ENCODE measurements at regions not wholly inside any gene's neighbourhood (a gene's known extent, or its start where the extent isn't known, plus 50 kb on each side); places are given as distances from the start of the nearest gene placed in this dataset.

DNA sequence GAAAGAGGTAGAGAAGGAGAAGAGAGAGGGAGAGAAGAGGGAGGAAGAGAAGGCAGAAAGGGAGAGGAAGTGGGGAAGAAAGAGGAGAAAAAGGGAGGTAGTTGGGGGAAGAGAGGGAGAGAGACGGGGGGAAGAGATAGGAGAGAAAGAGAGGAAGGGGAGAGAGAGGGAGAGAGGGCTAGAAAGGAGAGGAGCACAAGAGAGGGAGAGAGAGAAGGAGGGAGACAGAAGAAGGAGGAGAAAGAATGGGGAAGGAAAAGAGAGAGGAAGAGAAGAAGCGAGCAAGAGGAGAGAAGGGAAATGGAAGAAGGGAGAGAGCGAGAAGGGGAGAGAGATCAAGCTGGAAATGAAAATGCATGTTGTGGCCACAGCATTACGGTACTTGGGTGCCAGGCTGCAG is 1368.4 kb upstream of the TMEM132C start:
- no peaks in the 10 kb centered on the region for H3K9me3 ChIP-seq (ENCODE audit: control insufficient read depth in 2 of 2, insufficient read depth in 1 of 2, low read length in 1 of 2)
- no peak for DNase-seq (ENCODE audit: low read depth in 6 of 9, low spot score in 9 of 9)
- 59% methylated on average over 4 of the region's 4 CpGs for whole genome bisulfite sequencing
- H3K27ac ChIP-seq (ENCODE audit: low read depth in 1 of 2, low read length in 1 of 2), result no peak overlapping the region
- H3K36me3 ChIP-seq (ENCODE audit: control insufficient read depth in 2 of 2, insufficient read depth in 2 of 2, low read length in 1 of 2), result no peaks in the 10 kb centered on the region
- H3K4me3 ChIP-seq (ENCODE audit: low read length in 2 of 2), result no peak overlapping the region
- no peaks in the 10 kb centered on the region for H3K27me3 ChIP-seq (ENCODE audit: control insufficient read depth in 2 of 2, insufficient read depth in 1 of 2, low read length in 1 of 2)
- H3K4me1 ChIP-seq (ENCODE audit: control insufficient read depth in 2 of 2, insufficient read depth in 2 of 2, low read length in 2 of 2), result no peaks in the 10 kb centered on the region

DNA sequence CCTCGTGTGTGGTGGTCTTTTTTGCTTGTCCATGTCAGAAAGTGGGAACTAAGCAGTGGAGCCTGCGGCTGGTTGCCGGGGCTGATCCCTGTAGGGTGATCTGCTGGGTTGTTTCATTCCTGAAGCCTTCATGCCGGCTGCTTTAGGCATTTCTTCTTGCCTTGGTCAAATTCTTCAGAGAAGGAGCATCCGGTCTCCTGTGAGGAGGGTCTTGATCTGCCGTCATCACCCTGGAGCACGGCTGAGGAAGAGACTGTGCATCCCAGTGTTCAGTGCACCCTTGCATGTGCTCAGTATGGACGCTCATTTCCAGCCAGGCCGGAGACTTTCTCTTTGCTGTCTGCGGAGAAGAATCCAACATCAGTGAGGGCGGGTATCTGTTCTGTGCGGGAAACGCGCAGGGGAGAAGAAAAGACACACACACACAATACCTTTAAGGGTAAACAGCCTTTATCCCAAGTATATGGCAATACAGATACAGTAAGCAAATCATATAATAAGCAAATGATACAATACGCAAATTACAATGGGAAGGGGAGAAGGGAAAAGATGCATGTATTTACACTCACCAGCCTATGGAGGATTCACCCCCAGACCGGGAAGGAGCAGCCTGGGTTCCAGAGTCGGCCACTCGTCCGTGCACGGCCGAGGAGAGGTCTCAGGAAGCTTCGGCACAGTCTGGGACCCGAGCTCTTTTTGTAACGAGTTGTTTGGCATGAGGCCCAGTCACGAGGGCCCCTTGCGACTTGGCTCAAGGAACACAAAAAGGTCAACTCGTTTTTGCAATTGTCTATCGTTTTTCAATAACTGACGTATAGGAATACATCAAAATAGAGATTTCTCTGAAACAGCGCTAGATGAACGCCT is 1366.8 kb upstream of the TMEM132C start:
- H3K27me3 ChIP-seq (ENCODE audit: control insufficient read depth in 2 of 2, insufficient read depth in 1 of 2, low read length in 1 of 2), result no peaks in the 10 kb centered on the region
- no peaks in the 10 kb centered on the region for H3K36me3 ChIP-seq (ENCODE audit: control insufficient read depth in 2 of 2, insufficient read depth in 2 of 2, low read length in 1 of 2)
- H3K27ac ChIP-seq (ENCODE audit: low read depth in 1 of 2, low read length in 1 of 2), result no peak overlapping the region
- DNase-seq (ENCODE audit: low read depth in 6 of 9, low spot score in 9 of 9), result no peak
- H3K4me3 ChIP-seq (ENCODE audit: low read length in 2 of 2), result no peak overlapping the region
- no peaks in the 10 kb centered on the region for H3K4me1 ChIP-seq (ENCODE audit: control insufficient read depth in 2 of 2, insufficient read depth in 2 of 2, low read length in 2 of 2)
- H3K9me3 ChIP-seq (ENCODE audit: control insufficient read depth in 2 of 2, insufficient read depth in 1 of 2, low read length in 1 of 2), result no peaks in the 10 kb centered on the region
- WGBS, result 87% methylated on average over 31 of the region's 31 CpGs

DNA sequence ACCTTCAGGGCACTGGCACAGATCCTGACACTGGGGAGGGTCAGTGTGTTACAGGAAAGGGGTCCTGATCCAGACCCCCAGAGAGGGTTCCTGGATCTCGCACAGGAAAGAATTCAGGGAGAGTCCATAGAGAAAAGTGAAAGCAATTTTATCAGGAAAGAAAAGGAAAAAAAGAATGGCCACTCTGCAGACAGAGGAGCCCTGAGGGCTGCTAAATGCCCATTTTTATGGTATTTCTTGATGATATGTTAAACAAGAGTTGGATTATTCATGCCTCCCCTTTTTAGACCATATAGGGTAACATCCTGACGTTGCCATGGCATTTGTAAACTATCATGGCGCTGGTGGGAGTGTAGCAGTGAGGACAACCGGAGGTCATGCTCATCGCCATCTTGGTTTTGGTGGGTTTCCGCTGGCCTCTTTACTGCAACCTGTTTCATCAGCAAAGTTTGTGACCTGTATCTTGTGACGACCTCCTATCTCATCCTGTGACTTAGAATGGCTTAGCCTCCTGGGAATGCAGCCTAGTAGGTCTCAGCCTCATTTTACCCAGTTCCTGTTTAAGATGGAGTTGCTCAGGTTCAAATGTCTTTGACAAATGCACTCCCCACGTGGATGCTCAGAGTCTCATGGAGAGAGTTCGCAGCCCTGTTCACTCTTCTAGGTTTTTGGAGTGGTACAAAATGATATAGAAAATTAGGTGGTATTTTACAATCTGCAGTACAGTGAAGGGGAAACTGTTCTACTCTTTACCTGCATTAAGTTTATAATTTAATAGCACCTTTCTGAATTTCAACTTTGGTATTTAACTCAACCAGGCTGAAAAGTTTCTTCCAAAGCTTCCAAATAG is 1363.7 kb upstream of the TMEM132C start:
- H3K27ac ChIP-seq (ENCODE audit: low read depth in 1 of 2, low read length in 1 of 2), result no peak overlapping the region
- H3K4me3 ChIP-seq (ENCODE audit: low read length in 2 of 2), result no peak overlapping the region
- H3K9me3 ChIP-seq (ENCODE audit: control insufficient read depth in 2 of 2, insufficient read depth in 1 of 2, low read length in 1 of 2), result no peaks in the 10 kb centered on the region
- H3K27me3 ChIP-seq (ENCODE audit: control insufficient read depth in 2 of 2, insufficient read depth in 1 of 2, low read length in 1 of 2), result no peaks in the 10 kb centered on the region
- H3K4me1 ChIP-seq (ENCODE audit: control insufficient read depth in 2 of 2, insufficient read depth in 2 of 2, low read length in 2 of 2), result no peaks in the 10 kb centered on the region
- DNase-seq (ENCODE audit: low read depth in 6 of 9, low spot score in 9 of 9), result no peak
- H3K36me3 ChIP-seq (ENCODE audit: control insufficient read depth in 2 of 2, insufficient read depth in 2 of 2, low read length in 1 of 2), result no peaks in the 10 kb centered on the region
- 75% methylated on average over 9 of the region's 9 CpGs for WGBS

GRCh38 chr12:126905752-126906151 is 1361.2 kb upstream of the TMEM132C start:
- Histone ChIP-seq H3K27ac (ENCODE audit: low read depth in 1 of 2, low read length in 1 of 2) (no peak overlapping the region), H3K9me3 (ENCODE audit: control insufficient read depth in 2 of 2, insufficient read depth in 1 of 2, low read length in 1 of 2) (no peaks in the 10 kb centered on the region), H3K4me3 (ENCODE audit: low read length in 2 of 2) (no peak overlapping the region), H3K4me1 (ENCODE audit: control insufficient read depth in 2 of 2, insufficient read depth in 2 of 2, low read length in 2 of 2) (no peaks in the 10 kb centered on the region), H3K27me3 (ENCODE audit: control insufficient read depth in 2 of 2, insufficient read depth in 1 of 2, low read length in 1 of 2) (no peaks in the 10 kb centered on the region), H3K36me3 (ENCODE audit: control insufficient read depth in 2 of 2, insufficient read depth in 2 of 2, low read length in 1 of 2) (no peaks in the 10 kb centered on the region)
- DNase-seq (ENCODE audit: low read depth in 6 of 9, low spot score in 9 of 9), result no peak
- WGBS, result 98% methylated on average over 2 of the region's 2 CpGs

DNA sequence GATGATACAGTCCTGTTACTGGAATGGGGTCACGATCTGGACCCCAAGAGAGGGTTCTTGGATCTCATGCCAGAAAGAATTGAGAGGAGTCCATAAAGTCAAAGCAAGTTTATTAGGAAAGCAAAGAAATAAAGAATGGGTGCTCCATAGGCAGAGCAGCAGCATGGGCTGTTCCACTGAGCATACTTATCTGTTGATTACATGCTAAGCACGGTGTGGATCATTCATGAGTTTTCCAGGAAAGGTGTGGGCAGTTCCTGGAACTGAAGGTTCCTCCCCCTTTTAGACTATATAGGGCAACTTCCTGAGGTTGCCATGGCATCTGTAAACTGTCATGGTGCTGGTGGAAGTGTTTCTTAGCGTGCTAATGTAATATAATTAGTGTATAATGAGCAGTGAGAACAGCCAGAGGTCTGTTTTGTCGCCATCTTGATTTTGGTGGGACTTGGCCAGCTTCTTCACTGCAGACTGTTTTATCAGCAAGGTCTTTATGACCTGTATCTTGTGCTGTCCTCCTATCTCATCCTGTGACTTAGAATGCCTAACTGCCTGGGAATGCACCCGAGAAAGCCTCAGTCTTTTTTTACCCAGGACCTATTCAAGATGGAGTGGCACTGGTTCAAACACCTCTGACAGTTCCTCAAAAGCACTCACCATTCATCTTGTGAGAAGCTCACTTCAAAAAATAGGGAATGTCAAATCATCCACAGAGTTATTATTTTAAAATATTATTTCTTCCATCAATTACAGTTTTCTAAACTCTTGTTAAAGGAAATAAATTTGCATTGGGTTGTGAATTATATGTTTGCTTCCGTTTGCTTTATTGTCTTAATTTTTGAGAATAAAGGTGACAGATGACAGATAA is 1358.8 kb upstream of the TMEM132C start:
- 78% methylated on average over 6 of the region's 6 CpGs for WGBS
- Histone ChIP-seq H3K4me1 (ENCODE audit: control insufficient read depth in 2 of 2, insufficient read depth in 2 of 2, low read length in 2 of 2) (no peaks in the 10 kb centered on the region), H3K9me3 (ENCODE audit: control insufficient read depth in 2 of 2, insufficient read depth in 1 of 2, low read length in 1 of 2) (no peaks in the 10 kb centered on the region), H3K27me3 (ENCODE audit: control insufficient read depth in 2 of 2, insufficient read depth in 1 of 2, low read length in 1 of 2) (no peaks in the 10 kb centered on the region), H3K4me3 (ENCODE audit: low read length in 2 of 2) (no peak overlapping the region), H3K27ac (ENCODE audit: low read depth in 1 of 2, low read length in 1 of 2) (no peak overlapping the region), H3K36me3 (ENCODE audit: control insufficient read depth in 2 of 2, insufficient read depth in 2 of 2, low read length in 1 of 2) (no peaks in the 10 kb centered on the region)
- no peak for DNase-seq (ENCODE audit: low read depth in 6 of 9, low spot score in 9 of 9)

- H3K9me3 ChIP-seq (ENCODE audit: control insufficient read depth in 2 of 2, insufficient read depth in 1 of 2, low read length in 1 of 2), result no peaks in the 10 kb centered on the region
- H3K4me3 ChIP-seq (ENCODE audit: low read length in 2 of 2), result no peak overlapping the region
- DNase-seq (ENCODE audit: low read depth in 6 of 9, low spot score in 9 of 9), result no peak
- no peak overlapping the region for H3K27ac ChIP-seq (ENCODE audit: low read depth in 1 of 2, low read length in 1 of 2)
- H3K36me3 ChIP-seq (ENCODE audit: control insufficient read depth in 2 of 2, insufficient read depth in 2 of 2, low read length in 1 of 2), result no peaks in the 10 kb centered on the region
- H3K27me3 ChIP-seq (ENCODE audit: control insufficient read depth in 2 of 2, insufficient read depth in 1 of 2, low read length in 1 of 2), result no peaks in the 10 kb centered on the region
- H3K4me1 ChIP-seq (ENCODE audit: control insufficient read depth in 2 of 2, insufficient read depth in 2 of 2, low read length in 2 of 2), result no peaks in the 10 kb centered on the region
- 69% methylated on average over 3 of the region's 3 CpGs for WGBS
Measured at GRCh38 chr12:126908765-126909142, 1358.2 kb upstream of the TMEM132C start.

DNA sequence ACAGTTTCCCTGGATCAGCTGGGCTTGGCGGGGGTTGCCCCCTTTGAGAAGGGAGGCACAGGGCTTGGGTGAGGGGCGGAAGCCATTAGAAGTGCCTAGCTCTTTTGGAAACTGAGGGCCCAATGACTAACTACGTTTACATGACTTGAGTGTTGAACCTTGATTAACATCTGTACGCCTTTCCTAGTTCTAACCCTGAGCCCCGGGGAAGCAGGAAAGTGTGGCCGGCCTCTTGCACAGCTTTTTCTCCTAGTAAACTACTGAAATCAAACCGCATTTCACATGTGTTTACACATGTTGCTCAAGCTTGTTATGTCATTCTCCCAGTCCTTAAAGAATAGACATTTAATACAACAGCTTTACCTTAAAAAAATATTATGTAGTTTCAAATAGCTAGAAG is 1356.4 kb upstream of the TMEM132C start:
- Histone ChIP-seq H3K9me3 (ENCODE audit: control insufficient read depth in 2 of 2, insufficient read depth in 1 of 2, low read length in 1 of 2) (no peaks in the 10 kb centered on the region), H3K4me3 (ENCODE audit: low read length in 2 of 2) (no peak overlapping the region), H3K4me1 (ENCODE audit: control insufficient read depth in 2 of 2, insufficient read depth in 2 of 2, low read length in 2 of 2) (no peaks in the 10 kb centered on the region), H3K27ac (ENCODE audit: low read depth in 1 of 2, low read length in 1 of 2) (no peak overlapping the region), H3K27me3 (ENCODE audit: control insufficient read depth in 2 of 2, insufficient read depth in 1 of 2, low read length in 1 of 2) (no peaks in the 10 kb centered on the region), H3K36me3 (ENCODE audit: control insufficient read depth in 2 of 2, insufficient read depth in 2 of 2, low read length in 1 of 2) (no peaks in the 10 kb centered on the region)
- no peak for DNase-seq (ENCODE audit: low read depth in 6 of 9, low spot score in 9 of 9)
- WGBS, result 85% methylated on average over 7 of the region's 7 CpGs

DNA sequence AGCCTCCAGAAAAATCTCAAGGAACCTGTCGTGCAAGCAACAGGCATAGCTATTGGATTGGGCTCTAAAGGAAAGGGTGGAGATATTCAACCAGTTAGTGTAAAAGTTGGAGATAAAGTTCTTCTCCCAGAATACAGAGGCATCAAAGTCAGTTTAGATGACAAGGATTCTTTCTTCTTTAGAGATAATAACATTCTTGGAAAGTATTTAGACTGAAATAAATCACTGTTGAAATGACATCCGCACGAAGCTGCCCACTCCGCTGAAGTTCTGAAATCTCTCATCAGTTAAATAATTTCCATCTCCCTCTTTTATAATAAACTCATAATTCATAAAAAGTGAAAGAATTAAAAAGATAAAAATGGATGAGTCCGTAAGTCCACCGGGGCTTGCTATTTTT is 1354.9 kb upstream of the TMEM132C start:
- H3K36me3 ChIP-seq (ENCODE audit: control insufficient read depth in 2 of 2, insufficient read depth in 2 of 2, low read length in 1 of 2), result no peaks in the 10 kb centered on the region
- 98% methylated on average over 6 of the region's 6 CpGs for WGBS
- DNase-seq (ENCODE audit: low read depth in 6 of 9, low spot score in 9 of 9), result no peak
- H3K27ac ChIP-seq (ENCODE audit: low read depth in 1 of 2, low read length in 1 of 2), result no peak overlapping the region
- no peak overlapping the region for H3K4me3 ChIP-seq (ENCODE audit: low read length in 2 of 2)
- H3K9me3 ChIP-seq (ENCODE audit: control insufficient read depth in 2 of 2, insufficient read depth in 1 of 2, low read length in 1 of 2), result no peaks in the 10 kb centered on the region
- H3K4me1 ChIP-seq (ENCODE audit: control insufficient read depth in 2 of 2, insufficient read depth in 2 of 2, low read length in 2 of 2), result no peaks in the 10 kb centered on the region
- no peaks in the 10 kb centered on the region for H3K27me3 ChIP-seq (ENCODE audit: control insufficient read depth in 2 of 2, insufficient read depth in 1 of 2, low read length in 1 of 2)
